ENCODE measurements at regions not wholly inside any gene's neighbourhood (a gene's known extent, or its start where the extent isn't known, plus 50 kb on each side); places are given as distances from the start of the nearest gene placed in this dataset.

DNA sequence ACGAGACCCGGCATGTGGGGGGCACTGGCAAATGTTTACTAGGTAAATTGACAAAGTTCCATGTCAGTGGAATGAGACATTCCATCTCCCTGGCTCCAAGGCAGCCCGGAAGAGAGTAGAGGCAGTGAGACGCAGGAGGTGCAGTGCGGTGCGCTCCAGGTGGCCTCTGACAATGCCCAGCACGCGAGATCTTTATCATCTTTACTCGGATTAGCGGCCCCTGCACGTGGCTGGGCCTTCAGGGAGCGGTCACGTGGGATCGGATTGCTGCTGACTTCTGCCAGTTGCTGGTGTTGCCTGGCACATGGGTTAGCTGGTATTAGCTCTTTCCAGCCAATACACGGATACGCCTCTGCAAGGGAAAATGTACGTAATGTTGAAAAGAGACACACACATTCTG, 151.2 kb upstream of the ALKAL2 start:
- no peak for TF ChIP-seq POLR2AphosphoS5 (IDR thresholded peaks at IDR 0.05; ENCODE audit: insufficient read depth, low read depth, low read length)
- TF ChIP-seq, protein P1, sequence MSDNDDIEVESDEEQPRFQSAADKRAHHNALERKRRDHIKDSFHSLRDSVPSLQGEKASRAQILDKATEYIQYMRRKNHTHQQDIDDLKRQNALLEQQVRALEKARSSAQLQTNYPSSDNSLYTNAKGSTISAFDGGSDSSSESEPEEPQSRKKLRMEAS (IDR thresholded peaks at IDR 0.05; ENCODE audit: insufficient read depth, insufficient read length), result no peak
- TF ChIP-seq, protein P2, sequence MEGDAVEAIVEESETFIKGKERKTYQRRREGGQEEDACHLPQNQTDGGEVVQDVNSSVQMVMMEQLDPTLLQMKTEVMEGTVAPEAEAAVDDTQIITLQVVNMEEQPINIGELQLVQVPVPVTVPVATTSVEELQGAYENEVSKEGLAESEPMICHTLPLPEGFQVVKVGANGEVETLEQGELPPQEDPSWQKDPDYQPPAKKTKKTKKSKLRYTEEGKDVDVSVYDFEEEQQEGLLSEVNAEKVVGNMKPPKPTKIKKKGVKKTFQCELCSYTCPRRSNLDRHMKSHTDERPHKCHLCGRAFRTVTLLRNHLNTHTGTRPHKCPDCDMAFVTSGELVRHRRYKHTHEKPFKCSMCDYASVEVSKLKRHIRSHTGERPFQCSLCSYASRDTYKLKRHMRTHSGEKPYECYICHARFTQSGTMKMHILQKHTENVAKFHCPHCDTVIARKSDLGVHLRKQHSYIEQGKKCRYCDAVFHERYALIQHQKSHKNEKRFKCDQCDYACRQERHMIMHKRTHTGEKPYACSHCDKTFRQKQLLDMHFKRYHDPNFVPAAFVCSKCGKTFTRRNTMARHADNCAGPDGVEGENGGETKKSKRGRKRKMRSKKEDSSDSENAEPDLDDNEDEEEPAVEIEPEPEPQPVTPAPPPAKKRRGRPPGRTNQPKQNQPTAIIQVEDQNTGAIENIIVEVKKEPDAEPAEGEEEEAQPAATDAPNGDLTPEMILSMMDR (IDR thresholded peaks at IDR 0.05; ENCODE audit: extremely low read depth in 1 of 2, insufficient read depth in 1 of 2, low read depth in 1 of 2, low read length in 2 of 2), result no peak
- no peak for TF ChIP-seq GATA2 (IDR thresholded peaks at IDR 0.05; ENCODE audit: insufficient read depth, insufficient read length, low read depth, low read length)
- TF ChIP-seq EZH2 (IDR thresholded peaks at IDR 0.05; ENCODE audit: borderline replicate concordance, low read depth, low read length, severe bottlenecking), result no peak
- no peak for TF ChIP-seq JUN (IDR thresholded peaks at IDR 0.05; ENCODE audit: borderline replicate concordance, insufficient read depth, insufficient read length, low read depth)
- TF ChIP-seq MYC (IDR thresholded peaks at IDR 0.05; ENCODE audit: low read depth, low read length), result no peak
- TF ChIP-seq POLR2A (IDR thresholded peaks at IDR 0.05; ENCODE audit: low read depth, low read length), result no peak
- no peak for TF ChIP-seq FOS (IDR thresholded peaks at IDR 0.05; ENCODE audit: borderline replicate concordance, insufficient read depth, low read length)
- H3K79me2 ChIP-seq (ENCODE audit: control insufficient read depth, insufficient read depth, low read length), result no peaks in the 10 kb centered on the region
- dilution Hi-C loops (cut with MboI; ENCODE audit: extremely low pct_ligation_motif_present, low sequenced_read_pairs) (no loop called here), intact Hi-C loops (cut with micrococcal nuclease) (no loop called here)
- peaks cover 14% of the 10 kb centered on the region for H3K9me3 ChIP-seq (replicated peaks; ENCODE audit: control insufficient read depth, insufficient read depth, low read length)
- H3K4me1 ChIP-seq (ENCODE audit: control insufficient read depth, extremely low read depth, insufficient read depth, low read length), result no peaks in the 10 kb centered on the region
- no peak overlapping the region for H3K27ac ChIP-seq (ENCODE audit: insufficient read depth, low read depth, low read length)
- H3K36me3 ChIP-seq (ENCODE audit: control insufficient read depth in 2 of 2, extremely low read depth in 1 of 2, insufficient read depth in 2 of 2, low read length in 2 of 2), result no peaks in the 10 kb centered on the region
- no peak overlapping the region for H3K9ac ChIP-seq (replicated peaks; ENCODE audit: extremely low read depth, insufficient read depth, low read length)
- CTCF ChIA-PET, result no interaction called here
- no peaks in the 10 kb centered on the region for H4K20me1 ChIP-seq (replicated peaks; ENCODE audit: control insufficient read depth, extremely low read depth, insufficient read depth, low read length)
- H2AFZ ChIP-seq (ENCODE audit: low read depth, low read length), result no peak overlapping the region
- no peak overlapping the region for H3K4me2 ChIP-seq (ENCODE audit: insufficient read depth, low read length)
- POLR2A ChIA-PET, result no interaction called here
- H3K9me1 ChIP-seq (replicated peaks; ENCODE audit: control insufficient read depth, extremely low read depth, insufficient read depth, low read length), result no peaks in the 10 kb centered on the region
- FAIRE-seq (no peak), DNase-seq (ENCODE audit: low read depth, low spot score) (no peak)
- no TSS peak for BruUV-seq (replicated peaks)
- no peak overlapping the region for H3K4me3 ChIP-seq (replicated peaks in 1 of 3; ENCODE audit: insufficient read depth in 1 of 3, low read depth in 1 of 3, low read length in 3 of 3)
- H3K27me3 ChIP-seq (ENCODE audit: control insufficient read depth in 2 of 2, insufficient read depth in 2 of 2, low read length in 2 of 2), result no peaks in the 10 kb centered on the region

Measured in endothelial cell of umbilical vein (primary cell).